ENCODE measurements at regions not wholly inside any gene's neighbourhood (a gene's known extent, or its start where the extent isn't known, plus 50 kb on each side); places are given as distances from the start of the nearest gene placed in this dataset.

DNA sequence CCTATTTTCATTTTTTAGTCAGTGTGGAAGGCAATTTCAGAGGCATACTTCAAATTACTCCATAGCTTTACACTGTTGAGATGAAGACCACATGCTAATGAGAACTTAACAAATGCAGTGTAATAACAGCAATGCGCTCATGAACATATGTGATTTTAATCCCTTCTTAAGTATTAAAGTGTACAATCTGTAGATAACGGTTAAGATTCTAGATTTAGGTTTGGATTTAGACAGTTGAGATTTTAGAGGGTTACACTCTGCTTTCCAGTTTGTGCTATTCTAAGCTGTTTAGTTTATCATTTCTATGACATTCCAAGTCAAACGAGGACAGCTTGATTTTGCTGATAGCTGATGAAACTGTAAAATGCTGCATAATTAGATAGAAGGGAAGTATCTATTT lies 257.8 kb upstream of the CHRM3 start:
- TF ChIP-seq, protein P1, sequence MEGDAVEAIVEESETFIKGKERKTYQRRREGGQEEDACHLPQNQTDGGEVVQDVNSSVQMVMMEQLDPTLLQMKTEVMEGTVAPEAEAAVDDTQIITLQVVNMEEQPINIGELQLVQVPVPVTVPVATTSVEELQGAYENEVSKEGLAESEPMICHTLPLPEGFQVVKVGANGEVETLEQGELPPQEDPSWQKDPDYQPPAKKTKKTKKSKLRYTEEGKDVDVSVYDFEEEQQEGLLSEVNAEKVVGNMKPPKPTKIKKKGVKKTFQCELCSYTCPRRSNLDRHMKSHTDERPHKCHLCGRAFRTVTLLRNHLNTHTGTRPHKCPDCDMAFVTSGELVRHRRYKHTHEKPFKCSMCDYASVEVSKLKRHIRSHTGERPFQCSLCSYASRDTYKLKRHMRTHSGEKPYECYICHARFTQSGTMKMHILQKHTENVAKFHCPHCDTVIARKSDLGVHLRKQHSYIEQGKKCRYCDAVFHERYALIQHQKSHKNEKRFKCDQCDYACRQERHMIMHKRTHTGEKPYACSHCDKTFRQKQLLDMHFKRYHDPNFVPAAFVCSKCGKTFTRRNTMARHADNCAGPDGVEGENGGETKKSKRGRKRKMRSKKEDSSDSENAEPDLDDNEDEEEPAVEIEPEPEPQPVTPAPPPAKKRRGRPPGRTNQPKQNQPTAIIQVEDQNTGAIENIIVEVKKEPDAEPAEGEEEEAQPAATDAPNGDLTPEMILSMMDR (IDR thresholded peaks at IDR 0.05) = no peak
- no peak for TF ChIP-seq ZFX (IDR thresholded peaks at IDR 0.05; ENCODE audit: borderline replicate concordance)

All from 22Rv1 (cell line).